Astrocyte of the cerebellum (primary cell): ENCODE measurements at regions not wholly inside any gene's neighbourhood (a gene's known extent, or its start where the extent isn't known, plus 50 kb on each side); places are given as distances from the start of the nearest gene placed in this dataset.

Experiments
- DNase-seq: peaks from one replicate; pipeline ENCODE4 v3.0.0-alpha.2; 2011; ENCODE audit warnings: low read depth
- H3K4me3 ChIP-seq: 2 replicates; pipeline ENCODE4 v1.5.1; 2011; ENCODE audit warnings: mild to moderate bottlenecking, low read depth, low read length, moderate library complexity
- in situ Hi-C: cut with HindIII; loops from 2 replicates; pipeline ENCODE4 v1.10.0; 2017; ENCODE audit warnings: low sequenced_read_pairs
- TF ChIP-seq, protein P1 (sequence below): IDR thresholded peaks from 2 replicates; pipeline ENCODE4 v1.5.1; 2012; ENCODE audit warnings: low read length, low read depth, moderate library complexity, mild to moderate bottlenecking; ENCODE audit errors: missing control alignments

DNA sequence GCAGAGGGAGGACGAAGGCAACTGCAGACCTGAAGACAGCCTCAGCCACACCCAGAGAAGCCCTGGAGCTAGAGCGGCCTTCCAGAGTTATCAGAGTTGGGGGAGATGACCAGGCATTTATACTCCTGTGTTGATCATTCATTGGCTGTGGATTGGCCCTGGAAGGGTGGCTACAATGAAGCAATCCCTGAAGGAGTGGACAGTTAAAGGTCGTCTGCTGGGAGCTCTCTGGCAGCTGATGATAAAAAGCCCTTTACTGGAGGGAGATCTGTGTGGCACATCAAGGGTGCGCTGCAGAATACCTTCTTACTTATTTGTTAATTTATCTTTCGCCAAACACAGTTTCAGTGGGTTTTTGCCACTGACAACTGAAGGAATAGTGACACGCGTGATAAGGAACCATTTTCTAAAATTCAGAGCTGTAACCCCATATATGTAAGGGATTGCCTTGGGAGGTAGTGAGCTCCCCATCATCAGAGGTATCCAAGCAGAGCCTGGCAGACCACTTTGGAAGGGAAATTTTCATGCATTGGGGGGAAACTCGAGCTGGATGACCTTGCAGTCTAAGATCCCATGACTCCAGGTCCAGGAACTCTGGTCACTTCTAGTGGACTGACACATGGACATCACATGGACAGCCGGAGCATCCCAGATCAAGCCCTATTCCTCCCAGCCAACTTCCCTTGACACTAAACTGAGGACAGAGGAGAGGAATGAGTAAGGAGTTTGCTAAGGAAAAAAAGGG lies 126.4 kb upstream of the GADD45A start:
- TF ChIP-seq, protein P1, sequence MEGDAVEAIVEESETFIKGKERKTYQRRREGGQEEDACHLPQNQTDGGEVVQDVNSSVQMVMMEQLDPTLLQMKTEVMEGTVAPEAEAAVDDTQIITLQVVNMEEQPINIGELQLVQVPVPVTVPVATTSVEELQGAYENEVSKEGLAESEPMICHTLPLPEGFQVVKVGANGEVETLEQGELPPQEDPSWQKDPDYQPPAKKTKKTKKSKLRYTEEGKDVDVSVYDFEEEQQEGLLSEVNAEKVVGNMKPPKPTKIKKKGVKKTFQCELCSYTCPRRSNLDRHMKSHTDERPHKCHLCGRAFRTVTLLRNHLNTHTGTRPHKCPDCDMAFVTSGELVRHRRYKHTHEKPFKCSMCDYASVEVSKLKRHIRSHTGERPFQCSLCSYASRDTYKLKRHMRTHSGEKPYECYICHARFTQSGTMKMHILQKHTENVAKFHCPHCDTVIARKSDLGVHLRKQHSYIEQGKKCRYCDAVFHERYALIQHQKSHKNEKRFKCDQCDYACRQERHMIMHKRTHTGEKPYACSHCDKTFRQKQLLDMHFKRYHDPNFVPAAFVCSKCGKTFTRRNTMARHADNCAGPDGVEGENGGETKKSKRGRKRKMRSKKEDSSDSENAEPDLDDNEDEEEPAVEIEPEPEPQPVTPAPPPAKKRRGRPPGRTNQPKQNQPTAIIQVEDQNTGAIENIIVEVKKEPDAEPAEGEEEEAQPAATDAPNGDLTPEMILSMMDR: no peak
- in situ Hi-C loops: no loop called here
- H3K4me3 ChIP-seq: no peak overlapping the region

DNA sequence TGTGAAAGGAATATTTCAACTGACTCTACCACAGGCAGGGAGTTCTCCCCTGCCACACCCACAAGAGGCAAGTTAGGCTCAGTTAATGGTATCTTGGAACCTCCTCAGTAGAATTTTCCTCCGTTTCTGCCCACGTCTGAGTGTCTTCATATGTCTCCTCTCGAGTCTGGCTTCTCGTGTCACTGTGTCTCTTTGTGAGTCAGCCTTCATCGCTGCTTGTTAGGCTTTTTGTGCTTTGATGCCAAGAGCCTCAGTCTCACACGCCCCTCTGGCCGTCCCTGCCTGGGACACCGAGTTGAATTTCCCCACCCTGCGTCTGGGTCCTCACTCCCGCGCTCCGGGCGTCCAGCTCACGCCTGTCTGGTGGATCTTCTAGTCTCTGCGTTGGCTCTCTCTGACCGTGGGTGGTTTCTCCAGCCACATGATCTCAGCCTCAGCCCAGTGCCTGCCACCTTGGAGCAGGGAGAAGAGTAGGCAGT lies 125.7 kb upstream of the GADD45A start:
- TF ChIP-seq, protein P1: no peak
- in situ Hi-C loops: no loop called here
- DNase-seq: no peak
- H3K4me3 ChIP-seq: no peak overlapping the region

More for the DNA sequence above, 126.4 kb upstream of the GADD45A start:
- no peak for DNase-seq

DNA sequence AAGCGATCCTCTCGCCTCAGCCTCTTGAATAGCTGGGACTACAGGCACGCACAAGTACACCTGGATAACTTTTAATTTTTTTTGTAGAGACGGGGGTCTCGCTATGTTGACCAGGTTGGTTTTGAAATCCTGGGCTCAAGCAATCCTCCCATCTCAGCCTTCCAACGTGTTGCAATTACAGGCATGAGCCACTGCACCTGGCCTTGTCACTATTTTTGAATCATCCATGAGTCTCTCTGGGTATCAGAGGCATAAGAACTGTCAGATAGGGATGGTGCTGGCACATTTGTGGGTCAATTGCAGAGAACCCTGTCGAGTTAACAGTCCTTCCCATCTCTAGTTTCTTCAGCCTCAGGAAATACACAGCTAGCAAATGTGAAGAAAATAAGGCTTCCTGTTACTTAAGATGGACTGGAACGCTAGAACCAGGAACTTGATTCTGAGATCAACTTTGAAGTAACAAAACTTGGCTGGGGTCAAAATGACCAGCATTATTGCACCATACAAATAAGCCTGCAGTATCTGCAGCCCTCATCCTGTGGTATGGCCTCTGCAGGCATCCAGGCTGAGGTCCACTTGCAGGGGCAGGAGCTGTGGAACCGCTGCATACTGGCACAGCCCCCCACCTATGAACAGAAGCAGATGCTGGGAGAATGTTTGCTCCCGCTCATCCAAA lies 124.3 kb upstream of the GADD45A start:
- TF ChIP-seq, protein P1: no peak
- DNase-seq: no peak
- H3K4me3 ChIP-seq: no peak overlapping the region
- in situ Hi-C loops: no loop called here

DNA sequence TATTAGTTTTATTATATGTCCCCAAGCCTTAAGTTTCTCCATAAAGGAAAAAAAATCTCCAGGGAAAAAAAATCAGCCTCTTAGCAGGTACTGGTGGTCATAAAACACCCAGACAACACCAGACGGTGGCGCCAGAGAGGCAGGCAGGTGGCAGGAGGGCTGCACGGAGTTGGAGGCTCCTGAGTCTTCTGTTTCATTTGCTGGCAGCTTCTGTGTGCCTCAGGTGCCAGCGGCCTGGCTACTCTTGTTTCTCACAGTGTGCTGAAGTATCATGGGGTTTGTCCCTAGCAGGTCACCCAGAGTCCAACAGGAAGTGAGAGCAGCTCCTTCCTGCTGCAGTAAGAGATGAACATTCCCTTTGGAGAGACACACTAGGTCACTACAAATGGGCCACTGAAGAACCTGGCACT lies 123.3 kb upstream of the GADD45A start:
- in situ Hi-C loops: no loop called here
- no peak overlapping the region for H3K4me3 ChIP-seq
- peak; percentile 72 for DNase-seq
- TF ChIP-seq, protein P1: peak; percentile 93

DNA sequence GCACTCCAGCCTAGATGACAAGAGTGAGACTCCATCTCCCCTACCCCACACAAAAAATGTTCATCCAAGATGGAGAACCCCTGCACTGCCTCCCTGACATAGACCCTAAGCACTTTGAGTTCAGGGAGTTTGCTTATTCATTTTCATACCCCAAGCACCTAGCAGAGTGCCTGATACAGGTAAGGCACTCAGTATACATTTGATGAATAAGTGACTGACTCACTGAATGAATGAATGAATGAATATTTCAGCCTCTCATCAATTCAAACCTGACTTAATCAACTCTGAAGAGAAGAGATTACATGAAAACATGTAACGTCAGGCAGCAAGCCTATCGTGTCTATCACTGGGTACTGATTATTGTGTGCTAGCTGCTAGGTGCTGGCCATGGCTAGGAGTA lies 121.3 kb upstream of the GADD45A start:
- no peak overlapping the region for H3K4me3 ChIP-seq
- in situ Hi-C loops: no loop called here
- TF ChIP-seq, protein P1: no peak
- DNase-seq: no peak

DNA sequence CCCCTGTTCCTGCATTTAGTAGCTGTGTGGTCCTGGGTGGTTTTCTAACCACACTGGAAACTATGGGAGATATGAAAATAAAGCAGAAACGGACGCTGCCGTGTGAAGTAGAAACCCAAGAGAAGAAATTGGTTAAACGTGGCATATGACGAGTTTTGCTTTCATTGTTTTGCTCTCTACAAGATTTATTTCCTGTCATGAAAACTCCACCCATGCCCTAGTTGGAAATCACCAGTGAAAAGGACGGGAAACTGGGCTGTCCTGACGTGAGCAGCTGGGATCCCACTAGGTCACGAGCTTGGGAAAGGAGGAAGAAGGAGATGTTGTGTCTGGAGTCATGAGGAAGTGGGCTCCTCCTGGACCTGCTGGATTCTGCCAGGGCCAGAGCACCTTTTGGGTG lies 120.8 kb upstream of the GADD45A start:
- H3K4me3 ChIP-seq: no peak overlapping the region
- DNase-seq: no peak
- in situ Hi-C loops: no loop called here
- TF ChIP-seq, protein P1: no peak
